K562 (cell line): ENCODE measurements at regions not wholly inside any gene's neighbourhood (a gene's known extent, or its start where the extent isn't known, plus 50 kb on each side); places are given as distances from the start of the nearest gene placed in this dataset.

ENCODE experiments used
- CTCF ChIP-seq, 3 experiments: IDR thresholded peaks in 2 of 3; conservative IDR thresholded peaks in 1 of 3; 2 replicates each; pipeline ENCODE4 v1.5.1; 2011 to 2012; ENCODE audit warnings: low read length in 3 of 3, mild to moderate bottlenecking in 3 of 3, control low read depth in 2 of 3, improper control_type of control experiment in 1 of 3, inconsistent platforms in 1 of 3, low read depth in 1 of 3, mixed read lengths in 1 of 3, moderate library complexity in 1 of 3; ENCODE audit not compliant: insufficient read depth in 2 of 3
- ETV1 ChIP-seq: fragments of 450-650 bp; conservative IDR thresholded peaks from 2 replicates; pipeline ENCODE4 v1.6.1; 2016; ENCODE audit warnings: missing genetic modification characterization, control low read depth, low read depth, missing compliant biosample characterization
- HCFC1 ChIP-seq: IDR thresholded peaks from 2 replicates; pipeline ENCODE4 v1.6.1; 2012; ENCODE audit warnings: low read depth, low read length, improper control_type of control experiment
- HMGXB4 ChIP-seq: sonication (generic); formaldehyde crosslinking; IDR thresholded peaks from 2 replicates; pipeline ENCODE4 v1.8.1; 2023; ENCODE audit warnings: mild to moderate bottlenecking, missing genetic modification reagents
- ZBTB33 ChIP-seq: sonication (generic); formaldehyde crosslinking; IDR thresholded peaks from 2 replicates; pipeline ENCODE4 v1.8.1; 2023; ENCODE audit warnings: mild to moderate bottlenecking, missing genetic modification reagents
- ZFP36 ChIP-seq: fragments of 150-350 bp; IDR thresholded peaks from 2 replicates; pipeline ENCODE4 v1.6.1; 2018; ENCODE audit warnings: low read length, low read depth; ENCODE audit not compliant: partially characterized antibody
- ZNF274 ChIP-seq: IDR thresholded peaks from 2 replicates; pipeline ENCODE4 v1.6.1; 2011; ENCODE audit warnings: low read depth, mild to moderate bottlenecking, low read length, moderate library complexity, borderline replicate concordance
- ZNF644 ChIP-seq: fragments of 200-800 bp; sonication (Bioruptor generic); IDR thresholded peaks from 2 replicates; pipeline ENCODE4 v1.6.1; 2016; ENCODE audit warnings: low read depth, missing genetic modification characterization, missing compliant biosample characterization
- TF ChIP-seq, protein P1 (sequence below): fragments of 250-450 bp; sonication (Bioruptor Pico); IDR thresholded peaks from 2 replicates; pipeline ENCODE4 v1.8.0; 2021; ENCODE audit warnings: moderate library complexity, mild to moderate bottlenecking, inconsistent platforms
- TF ChIP-seq, protein P2 (sequence below): fragments of 250-450 bp; sonication (Bioruptor Pico); IDR thresholded peaks from 2 replicates; pipeline ENCODE4 v1.5.0; 2020; ENCODE audit warnings: mild to moderate bottlenecking, borderline replicate concordance

- TF ChIP-seq ETV1 (tag) (no peak), ZBTB33 (CRISPR knock-in tag) (no peak), HCFC1 (no peak), CTCF (IDR thresholded peaks at IDR 0.05 in 2 of 3, conservative IDR thresholded peaks at IDR 0.05 in 1 of 3; ENCODE audit: insufficient read depth in 2 of 3, low read depth in 1 of 3, low read length in 3 of 3) (no peak), ZFP36 (no peak), ZNF274 (no peak), HMGXB4 (CRISPR knock-in tag) (no peak), ZNF644 (tag) (no peak)
- TF ChIP-seq, protein P1, sequence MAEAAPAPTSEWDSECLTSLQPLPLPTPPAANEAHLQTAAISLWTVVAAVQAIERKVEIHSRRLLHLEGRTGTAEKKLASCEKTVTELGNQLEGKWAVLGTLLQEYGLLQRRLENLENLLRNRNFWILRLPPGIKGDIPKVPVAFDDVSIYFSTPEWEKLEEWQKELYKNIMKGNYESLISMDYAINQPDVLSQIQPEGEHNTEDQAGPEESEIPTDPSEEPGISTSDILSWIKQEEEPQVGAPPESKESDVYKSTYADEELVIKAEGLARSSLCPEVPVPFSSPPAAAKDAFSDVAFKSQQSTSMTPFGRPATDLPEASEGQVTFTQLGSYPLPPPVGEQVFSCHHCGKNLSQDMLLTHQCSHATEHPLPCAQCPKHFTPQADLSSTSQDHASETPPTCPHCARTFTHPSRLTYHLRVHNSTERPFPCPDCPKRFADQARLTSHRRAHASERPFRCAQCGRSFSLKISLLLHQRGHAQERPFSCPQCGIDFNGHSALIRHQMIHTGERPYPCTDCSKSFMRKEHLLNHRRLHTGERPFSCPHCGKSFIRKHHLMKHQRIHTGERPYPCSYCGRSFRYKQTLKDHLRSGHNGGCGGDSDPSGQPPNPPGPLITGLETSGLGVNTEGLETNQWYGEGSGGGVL (CRISPR knock-in tag): no peak
- TF ChIP-seq, protein P2, sequence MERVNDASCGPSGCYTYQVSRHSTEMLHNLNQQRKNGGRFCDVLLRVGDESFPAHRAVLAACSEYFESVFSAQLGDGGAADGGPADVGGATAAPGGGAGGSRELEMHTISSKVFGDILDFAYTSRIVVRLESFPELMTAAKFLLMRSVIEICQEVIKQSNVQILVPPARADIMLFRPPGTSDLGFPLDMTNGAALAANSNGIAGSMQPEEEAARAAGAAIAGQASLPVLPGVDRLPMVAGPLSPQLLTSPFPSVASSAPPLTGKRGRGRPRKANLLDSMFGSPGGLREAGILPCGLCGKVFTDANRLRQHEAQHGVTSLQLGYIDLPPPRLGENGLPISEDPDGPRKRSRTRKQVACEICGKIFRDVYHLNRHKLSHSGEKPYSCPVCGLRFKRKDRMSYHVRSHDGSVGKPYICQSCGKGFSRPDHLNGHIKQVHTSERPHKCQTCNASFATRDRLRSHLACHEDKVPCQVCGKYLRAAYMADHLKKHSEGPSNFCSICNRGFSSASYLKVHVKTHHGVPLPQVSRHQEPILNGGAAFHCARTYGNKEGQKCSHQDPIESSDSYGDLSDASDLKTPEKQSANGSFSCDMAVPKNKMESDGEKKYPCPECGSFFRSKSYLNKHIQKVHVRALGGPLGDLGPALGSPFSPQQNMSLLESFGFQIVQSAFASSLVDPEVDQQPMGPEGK: no peak
These were observed 329.9 kb upstream of the PROX1 start for GRCh38 chr1:213657879-213658278.
